T-helper 1 cell treated with Interleukin-12 subunit alpha and Interleukin-12 subunit beta and Interleukin-4 antibody, amounts not matched to agents 30 ng/mL and 1 ng/mL, for 36 hours (primary cell): ENCODE measurements at regions not wholly inside any gene's neighbourhood (a gene's known extent, or its start where the extent isn't known, plus 50 kb on each side); places are given as distances from the start of the nearest gene placed in this dataset.
"Not testable (repeated sequence)": the region's sequence is repeated elsewhere in the genome, so short reads cannot be mapped to it uniquely, and the experiment has no call there.

ENCODE experiments used
- intact Hi-C: fragments of 100-400 bp; cut with micrococcal nuclease; formaldehyde crosslinking; loops from one replicate; pipeline ENCODE4 v1.15.1; 2024

DNA sequence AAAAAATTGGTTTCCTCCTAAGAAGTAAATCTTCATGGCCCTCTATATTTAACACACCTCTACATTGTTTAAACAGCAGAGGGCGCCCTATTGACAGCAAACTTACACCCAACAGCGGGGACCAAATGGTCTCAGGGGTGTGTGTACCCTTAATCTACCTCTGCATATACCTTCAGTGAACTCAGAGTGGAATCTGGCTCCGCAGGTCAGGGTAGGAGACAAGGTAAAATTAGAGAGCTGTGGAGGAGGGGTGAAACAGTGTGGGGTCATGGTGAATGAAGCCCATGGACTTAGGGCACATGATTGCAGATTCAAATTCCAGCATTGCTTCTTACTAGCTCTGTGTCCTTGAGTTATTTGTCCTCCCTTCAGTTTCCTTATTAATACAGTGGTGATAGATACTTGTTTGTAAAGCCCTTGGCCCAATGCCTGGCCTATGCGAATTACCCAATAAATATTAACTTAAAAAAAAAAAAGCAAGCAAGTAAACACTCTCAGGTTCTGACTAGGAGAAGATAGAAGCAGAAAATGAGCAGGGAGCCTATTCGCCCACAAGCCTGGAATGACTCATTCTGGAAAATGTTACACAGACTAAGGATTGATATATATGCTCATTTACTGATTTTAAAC, 122.9 kb downstream of the CAVIN4 start:
- intact Hi-C loops = loop anchor here (1.0 kb wide), 1 partner anchor 610 kb away; no protein-coding TSS in a partner anchor

- intact Hi-C loops = loop anchor here (1.0 to 2.0 kb wide), 2 partner anchors 597 to 816 kb away; no protein-coding TSS in a partner anchor
Observed at GRCh38 chr9:100714372-100715099, 136.7 kb downstream of the CAVIN4 start.

- intact Hi-C loops = loop anchor here (2.0 kb wide), 1 partner anchor 816 kb away; no protein-coding TSS in a partner anchor
Observed at GRCh38 chr9:100715100-100715380, 137.2 kb downstream of the CAVIN4 start.

DNA sequence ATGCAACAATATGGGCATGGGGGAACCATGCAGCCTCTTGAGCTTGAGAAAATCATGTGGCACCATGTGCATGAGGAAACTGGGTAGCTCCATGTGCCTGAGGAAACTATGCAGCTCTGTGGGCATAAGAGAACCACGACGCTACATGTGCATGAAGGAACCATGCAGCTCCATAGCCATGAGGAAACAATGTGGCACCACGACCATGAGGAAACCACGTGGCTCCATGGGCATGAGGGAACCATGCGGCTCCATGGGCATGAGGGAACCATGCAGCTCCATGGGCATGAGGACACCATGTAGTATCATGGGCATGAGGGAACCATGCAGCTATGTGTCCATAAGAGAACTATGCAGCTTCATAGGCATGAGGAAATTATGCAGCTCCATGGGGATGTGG, 140.8 kb downstream of the CAVIN4 start:
- intact Hi-C loops = no loop called here

DNA sequence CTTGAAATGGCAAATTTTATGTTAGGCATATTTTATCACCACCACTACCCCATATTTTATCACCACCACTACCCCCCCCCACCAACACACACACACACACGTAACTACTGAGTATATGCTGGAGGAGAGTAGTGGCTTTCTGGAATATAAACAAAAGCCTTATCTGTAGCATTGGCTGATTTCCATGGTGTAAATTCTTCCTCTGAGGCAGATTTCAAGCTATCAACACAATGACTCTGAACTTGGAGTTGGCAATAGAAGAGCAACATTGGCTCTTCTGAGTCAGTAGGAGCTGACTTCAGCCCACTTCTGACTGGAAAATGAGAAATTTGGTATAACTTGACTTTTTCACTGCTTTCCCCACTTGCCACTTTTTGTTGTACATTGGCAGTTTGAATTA, 143.0 kb downstream of the CAVIN4 start:
- intact Hi-C loops = no loop called here

DNA sequence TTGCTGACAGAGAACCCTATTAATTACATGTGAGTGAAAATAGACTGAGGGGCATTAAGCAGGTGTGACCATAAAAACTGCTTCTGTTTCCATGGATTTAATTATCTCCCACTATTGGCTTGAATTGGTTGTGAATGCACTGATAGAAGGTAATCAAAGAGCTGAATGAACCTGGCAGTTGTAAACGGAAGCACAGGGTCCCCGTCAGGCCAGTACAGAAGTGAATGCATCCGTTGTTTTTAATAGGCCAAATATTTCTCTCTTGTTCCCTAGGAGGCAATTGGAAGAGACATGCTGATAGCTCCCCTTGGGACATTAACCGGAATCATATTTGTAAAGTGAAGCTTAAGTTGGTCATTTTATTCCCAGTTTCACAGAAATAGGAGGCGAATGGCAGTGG, 147.0 kb downstream of the CAVIN4 start:
- intact Hi-C loops = no loop called here

DNA sequence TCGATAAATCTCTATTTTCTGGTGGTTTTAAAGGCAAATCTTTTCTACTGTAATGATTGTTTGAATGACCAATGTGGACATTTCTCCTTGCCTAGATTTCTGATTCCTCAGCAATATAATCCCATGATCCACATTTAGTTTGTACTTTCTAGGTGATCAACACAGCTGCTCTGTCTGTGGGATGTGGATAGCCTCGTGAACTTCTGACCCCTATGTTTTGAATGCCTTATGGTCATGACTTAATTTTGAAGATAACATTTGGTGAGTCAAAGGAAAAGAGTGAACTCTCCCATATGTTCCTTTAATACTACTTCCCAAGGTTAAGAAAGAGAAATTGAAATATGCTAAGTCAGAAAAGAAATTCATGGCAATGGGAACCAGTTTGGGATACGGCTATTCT, 147.5 kb downstream of the CAVIN4 start:
- intact Hi-C loops = no loop called here

DNA sequence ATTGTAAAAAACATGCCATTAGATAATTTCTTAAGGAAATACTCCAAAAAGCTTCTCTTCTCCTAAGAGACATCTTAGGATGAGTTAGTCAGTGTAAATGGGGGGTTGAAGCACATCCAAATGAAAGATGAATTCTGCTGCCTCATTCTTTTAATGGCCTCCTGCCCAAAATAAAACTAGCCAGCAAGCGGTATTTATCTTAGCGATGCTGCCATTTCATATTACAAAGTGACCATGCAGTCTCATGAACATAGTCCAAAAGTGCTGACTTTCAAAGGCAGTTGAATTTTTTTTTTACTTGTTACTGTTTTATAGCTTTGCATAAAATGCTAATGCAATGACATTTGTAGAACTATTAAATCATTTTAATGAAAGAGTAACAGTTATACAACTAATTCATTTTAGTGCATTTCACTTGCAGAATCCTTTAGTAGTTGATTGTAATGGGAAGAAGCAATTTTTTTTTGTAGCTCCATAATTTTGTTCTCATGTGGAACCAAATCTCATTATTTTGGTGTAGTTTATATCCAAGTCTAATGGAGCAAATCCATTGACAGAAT, 151.5 kb downstream of the CAVIN4 start:
- intact Hi-C loops = no loop called here

DNA sequence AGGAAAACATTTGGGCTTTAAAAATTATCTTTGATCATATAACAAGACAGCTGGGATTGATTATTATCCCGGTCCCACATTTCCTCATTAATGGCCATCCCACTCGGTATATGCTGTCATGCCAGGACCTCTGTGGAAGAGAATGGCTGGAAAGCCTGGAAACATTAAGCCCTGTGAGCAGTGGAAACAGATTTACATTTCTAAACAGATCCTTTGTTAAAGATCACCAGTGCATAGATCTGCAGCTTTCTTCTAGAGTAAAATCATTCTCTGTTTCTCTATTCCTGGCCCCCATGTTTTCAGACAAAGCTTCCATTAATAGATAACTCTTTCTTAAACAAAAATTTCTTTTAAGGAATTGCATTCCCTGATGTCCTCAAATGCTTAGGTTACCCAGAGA, 152.2 kb downstream of the CAVIN4 start:
- intact Hi-C loops = no loop called here

DNA sequence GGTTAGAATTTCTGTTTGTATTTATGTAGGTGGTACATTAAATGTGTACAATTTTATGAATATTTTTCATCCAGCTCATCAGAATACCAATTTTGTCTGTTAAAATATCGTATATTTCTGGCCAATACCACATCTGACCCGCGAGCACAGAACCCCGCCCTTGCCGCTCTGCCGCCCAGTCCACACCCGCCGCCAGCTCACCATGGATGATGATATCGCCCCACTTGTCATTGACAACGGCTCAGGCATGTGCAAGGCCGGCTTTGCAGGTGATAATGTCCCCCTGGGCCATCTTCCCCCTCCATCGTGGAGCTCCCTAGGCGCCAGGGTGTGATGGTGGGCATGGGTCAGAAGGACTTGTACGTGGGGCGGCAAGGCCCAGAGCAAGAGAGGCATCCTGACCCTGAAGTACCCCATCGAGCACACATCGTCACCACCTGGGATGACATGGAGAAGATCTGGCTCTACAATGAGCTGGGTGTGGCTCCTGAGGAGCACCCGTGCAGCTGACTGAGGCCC, 153.2 kb downstream of the CAVIN4 start:
- intact Hi-C loops = no loop called here

DNA sequence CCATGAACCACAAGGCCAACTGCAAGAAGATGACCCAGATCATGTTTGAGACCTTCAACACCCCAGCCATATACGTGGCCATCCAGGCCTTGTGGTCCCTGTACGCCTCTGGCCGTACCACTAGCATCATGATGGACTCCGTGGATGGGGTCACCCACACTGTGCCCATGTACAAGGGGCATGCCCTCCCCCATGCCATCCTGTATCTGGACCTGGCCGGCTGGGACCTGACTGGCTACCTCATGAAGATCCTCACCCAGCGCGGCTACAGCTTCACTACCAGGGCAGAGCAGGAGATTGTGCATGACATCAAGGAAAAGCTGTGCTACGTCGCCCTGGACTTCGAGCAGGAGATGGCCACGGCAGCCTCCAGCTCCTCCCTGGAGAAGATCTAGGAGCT, 153.7 kb downstream of the CAVIN4 start:
- intact Hi-C loops = no loop called here

DNA sequence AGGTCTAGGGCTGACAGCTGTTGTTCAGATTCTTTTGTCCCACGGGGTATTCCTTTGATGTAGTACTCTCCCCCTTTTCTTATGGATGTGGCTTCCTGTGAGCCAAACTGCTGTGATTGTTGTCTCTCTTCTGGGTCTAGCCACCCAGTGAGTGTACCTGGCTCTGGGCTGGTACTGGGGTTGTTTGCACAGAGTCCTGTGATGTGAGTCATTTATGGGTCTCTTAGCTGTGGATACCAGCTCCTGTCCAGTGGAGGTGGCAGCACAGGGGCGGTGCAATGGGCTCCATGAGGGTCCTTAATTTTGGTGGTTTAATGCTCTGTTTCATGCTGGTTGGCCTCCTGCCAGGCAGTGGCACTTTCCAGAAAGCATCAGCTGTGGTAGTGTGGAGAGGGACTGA, 161.3 kb downstream of the CAVIN4 start:
- intact Hi-C loops = no loop called here

- intact Hi-C loops = no loop called here
Observed at GRCh38 chr9:100739666-100740065, 161.8 kb downstream of the CAVIN4 start.

GRCh38 chr9:100748930-100749329, 171.1 kb downstream of the CAVIN4 start:
- intact Hi-C loops = not testable (repeated sequence)

- intact Hi-C loops = no loop called here
Observed at GRCh38 chr9:100756217-100756616, 178.3 kb downstream of the CAVIN4 start.

- intact Hi-C loops = no loop called here
Observed at GRCh38 chr9:100759215-100759614, 181.3 kb downstream of the CAVIN4 start.

GRCh38 chr9:100761276-100761802, 183.5 kb downstream of the CAVIN4 start:
- intact Hi-C loops = no loop called here

DNA sequence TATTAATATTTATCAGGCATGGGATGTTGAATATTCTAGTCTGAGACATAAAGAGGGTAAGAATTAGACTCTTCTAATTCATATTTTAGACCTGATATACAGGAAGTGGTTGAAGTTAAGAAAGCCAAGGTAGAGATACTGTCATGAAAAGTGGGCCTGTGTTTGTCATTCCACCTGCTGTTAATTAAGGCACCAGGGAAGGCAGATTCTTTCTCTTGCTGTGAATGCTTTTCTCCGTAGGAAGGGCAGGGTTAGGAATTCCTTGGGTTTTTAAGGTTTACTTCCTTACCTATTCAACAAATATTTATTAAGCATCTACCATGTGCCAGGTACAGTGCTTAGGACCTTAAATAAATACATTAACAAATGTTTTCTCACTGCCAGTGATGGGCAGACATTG, 196.4 kb downstream of the CAVIN4 start:
- intact Hi-C loops = no loop called here

GRCh38 chr9:100774962-100775361, 197.1 kb downstream of the CAVIN4 start:
- intact Hi-C loops = no loop called here

- intact Hi-C loops = no loop called here
Observed at GRCh38 chr9:100775912-100776311, 198.0 kb downstream of the CAVIN4 start.

GRCh38 chr9:100784755-100785154, 206.9 kb downstream of the CAVIN4 start:
- intact Hi-C loops = no loop called here

DNA sequence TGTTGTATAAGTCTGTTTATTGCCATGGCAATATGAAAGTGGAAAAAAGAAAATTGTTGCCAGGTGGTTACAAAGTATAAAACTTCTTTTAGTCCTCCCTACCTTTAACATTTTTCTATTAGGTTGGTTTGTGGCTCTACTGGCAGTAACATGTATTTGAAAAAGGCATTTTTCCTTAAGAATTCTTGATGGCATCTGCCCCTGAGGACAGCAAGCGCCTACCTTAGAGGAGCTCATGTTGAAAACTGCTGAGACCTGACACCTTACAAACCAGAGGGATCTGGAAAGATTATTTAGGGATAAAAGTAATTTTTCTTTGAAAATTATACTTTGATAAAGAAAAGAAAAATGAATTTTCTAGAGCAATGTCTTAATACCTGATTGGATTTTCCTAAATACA, 208.1 kb downstream of the CAVIN4 start:
- intact Hi-C loops = no loop called here
